Left ventricle myocardium inferior (tissue), 1 donor: ENCODE measurements at regions not wholly inside any gene's neighbourhood (a gene's known extent, or its start where the extent isn't known, plus 50 kb on each side); places are given as distances from the start of the nearest gene placed in this dataset.

ENCODE experiments used
- DNase-seq: peaks from one replicate; pipeline ENCODE4 v3.0.0-alpha.2; 2020
- H3K27ac ChIP-seq: fragments of 200-600 bp; replicated peaks from 2 replicates; pipeline ENCODE4 v1.8.0; 2021
- H3K27me3 ChIP-seq: fragments of 200-600 bp; 2 replicates; pipeline ENCODE4 v1.8.0; 2021; ENCODE audit warnings: low read depth
- H3K36me3 ChIP-seq: fragments of 200-600 bp; 2 replicates; pipeline ENCODE4 v1.8.0; 2021
- H3K4me1 ChIP-seq: fragments of 200-600 bp; 2 replicates; pipeline ENCODE4 v1.8.0; 2021
- H3K4me3 ChIP-seq: fragments of 200-600 bp; 2 replicates; pipeline ENCODE4 v1.8.0; 2021; ENCODE audit warnings: mild to moderate bottlenecking, moderate library complexity
- H3K9me3 ChIP-seq: fragments of 200-600 bp; replicated peaks from 2 replicates; pipeline ENCODE4 v1.8.0; 2021
- intact Hi-C: fragments of 100-400 bp; cut with micrococcal nuclease; formaldehyde crosslinking; loops from one replicate; pipeline ENCODE4 v1.11.0; 2022
- TF ChIP-seq, protein P1 (sequence below): fragments of 200-600 bp; IDR thresholded peaks from 2 replicates; pipeline ENCODE4 v1.8.0; 2021; ENCODE audit warnings: antibody characterized with exemption, mild to moderate bottlenecking, borderline replicate concordance
- donor health status: DM: no; HTN: yes; CAD: no; lungs with severe emphysema.

- TF ChIP-seq, protein P1, sequence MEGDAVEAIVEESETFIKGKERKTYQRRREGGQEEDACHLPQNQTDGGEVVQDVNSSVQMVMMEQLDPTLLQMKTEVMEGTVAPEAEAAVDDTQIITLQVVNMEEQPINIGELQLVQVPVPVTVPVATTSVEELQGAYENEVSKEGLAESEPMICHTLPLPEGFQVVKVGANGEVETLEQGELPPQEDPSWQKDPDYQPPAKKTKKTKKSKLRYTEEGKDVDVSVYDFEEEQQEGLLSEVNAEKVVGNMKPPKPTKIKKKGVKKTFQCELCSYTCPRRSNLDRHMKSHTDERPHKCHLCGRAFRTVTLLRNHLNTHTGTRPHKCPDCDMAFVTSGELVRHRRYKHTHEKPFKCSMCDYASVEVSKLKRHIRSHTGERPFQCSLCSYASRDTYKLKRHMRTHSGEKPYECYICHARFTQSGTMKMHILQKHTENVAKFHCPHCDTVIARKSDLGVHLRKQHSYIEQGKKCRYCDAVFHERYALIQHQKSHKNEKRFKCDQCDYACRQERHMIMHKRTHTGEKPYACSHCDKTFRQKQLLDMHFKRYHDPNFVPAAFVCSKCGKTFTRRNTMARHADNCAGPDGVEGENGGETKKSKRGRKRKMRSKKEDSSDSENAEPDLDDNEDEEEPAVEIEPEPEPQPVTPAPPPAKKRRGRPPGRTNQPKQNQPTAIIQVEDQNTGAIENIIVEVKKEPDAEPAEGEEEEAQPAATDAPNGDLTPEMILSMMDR: no peak
- Histone ChIP-seq H3K36me3 (no peaks in the 10 kb centered on the region), H3K4me1 (peaks cover 14% of the 10 kb centered on the region), H3K27me3 (no peaks in the 10 kb centered on the region), H3K4me3 (no peak overlapping the region), H3K9me3 (peaks cover 47% of the 10 kb centered on the region), H3K27ac (no peak overlapping the region)
- DNase-seq: no peak
- intact Hi-C loops: no loop called here
Measured at GRCh38 chr7:57327081-57327480, 122.9 kb upstream of the ZNF716 start.

- Histone ChIP-seq H3K4me3 (peak overlapping the region; percentile 22), H3K4me1 (peaks cover 14% of the 10 kb centered on the region), H3K27me3 (no peaks in the 10 kb centered on the region), H3K27ac (peak overlapping the region; percentile 85), H3K36me3 (no peaks in the 10 kb centered on the region), H3K9me3 (peaks cover 56% of the 10 kb centered on the region)
- TF ChIP-seq, protein P1: peak; percentile 56
- intact Hi-C loops: no loop called here
- DNase-seq: peak; percentile 89
Measured at GRCh38 chr7:57328457-57328856, 121.5 kb upstream of the ZNF716 start.

GRCh38 chr7:57328963-57329362 is 121.0 kb upstream of the ZNF716 start:
- H3K4me1 ChIP-seq: peaks cover 14% of the 10 kb centered on the region
- no peak overlapping the region for H3K4me3 ChIP-seq
- H3K9me3 ChIP-seq: peaks cover 56% of the 10 kb centered on the region
- TF ChIP-seq, protein P1: no peak
- intact Hi-C loops: no loop called here
- no peak for DNase-seq
- H3K27ac ChIP-seq: peak overlapping the region; percentile 85
- no peaks in the 10 kb centered on the region for H3K27me3 ChIP-seq
- H3K36me3 ChIP-seq: no peaks in the 10 kb centered on the region

DNA sequence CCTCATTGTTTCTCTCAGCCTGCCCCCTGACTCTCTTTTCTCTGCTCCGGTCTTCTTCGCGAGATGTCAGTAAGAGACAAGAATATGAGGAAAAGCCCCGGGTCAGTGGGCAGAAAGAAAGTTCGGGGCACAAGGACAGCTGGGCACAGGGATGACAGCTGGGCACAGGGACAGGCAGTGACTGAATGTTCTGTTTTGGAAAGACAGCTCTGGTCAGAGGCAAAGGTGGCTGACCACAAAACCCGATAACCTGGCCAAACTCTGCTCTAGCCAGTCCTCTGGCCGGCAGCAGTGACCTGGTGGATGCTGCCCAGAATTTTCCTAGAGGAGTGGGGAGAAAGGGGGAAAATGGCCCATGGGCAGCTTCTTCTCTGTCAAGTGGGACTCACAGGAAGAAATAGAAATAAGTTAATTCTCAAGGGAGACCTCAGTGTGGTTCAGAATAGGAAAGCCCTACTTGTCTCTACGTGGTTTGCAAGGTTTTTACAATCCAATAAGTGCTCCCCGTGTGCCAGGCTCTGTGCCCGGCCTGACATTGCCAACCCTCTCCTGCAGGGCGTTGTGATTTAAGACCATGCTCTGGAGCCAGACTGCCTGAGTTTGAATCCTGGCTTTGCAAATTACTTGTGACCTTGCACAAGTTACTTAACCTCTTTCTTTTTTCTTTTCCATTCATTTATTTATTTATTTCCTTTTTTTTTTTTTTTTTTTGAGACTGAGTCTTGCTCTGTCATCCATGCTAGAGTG is 110.6 kb upstream of the ZNF716 start:
- Histone ChIP-seq H3K27me3 (no peaks in the 10 kb centered on the region), H3K4me3 (no peak overlapping the region), H3K27ac (no peak overlapping the region), H3K9me3 (no peaks in the 10 kb centered on the region), H3K36me3 (no peaks in the 10 kb centered on the region), H3K4me1 (peaks cover 15% of the 10 kb centered on the region)
- TF ChIP-seq, protein P1: no peak
- intact Hi-C loops: no loop called here
- no peak for DNase-seq

DNA sequence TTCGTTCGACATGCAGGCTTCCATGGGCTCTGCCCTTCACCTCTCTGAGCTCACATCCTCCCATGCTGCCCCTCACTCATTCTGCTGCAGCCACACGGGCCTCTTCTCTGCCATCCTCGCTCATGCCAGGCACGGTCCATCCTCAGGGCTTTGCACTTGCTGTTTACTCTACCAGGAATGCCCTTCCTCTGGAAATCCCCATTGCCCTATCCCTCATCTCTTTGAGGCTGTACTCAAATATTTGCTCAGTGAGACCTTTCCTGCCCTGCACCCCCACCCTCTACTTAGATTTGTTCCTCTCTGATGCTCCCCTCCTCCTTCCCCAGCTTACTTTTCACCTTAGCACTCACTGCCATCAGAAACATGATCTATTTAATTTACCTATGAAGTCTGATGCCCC is 107.0 kb upstream of the ZNF716 start:
- H3K4me3 ChIP-seq: no peak overlapping the region
- H3K36me3 ChIP-seq: no peaks in the 10 kb centered on the region
- no peaks in the 10 kb centered on the region for H3K9me3 ChIP-seq
- no peak for DNase-seq
- peaks cover 28% of the 10 kb centered on the region for H3K4me1 ChIP-seq
- TF ChIP-seq, protein P1: no peak
- intact Hi-C loops: no loop called here
- no peaks in the 10 kb centered on the region for H3K27me3 ChIP-seq
- peak overlapping the region; percentile 90 for H3K27ac ChIP-seq
